Keratinocyte (primary cell): ENCODE measurements at regions not wholly inside any gene's neighbourhood (a gene's known extent, or its start where the extent isn't known, plus 50 kb on each side); places are given as distances from the start of the nearest gene placed in this dataset.

Experiments
- DNase-seq: peaks from one replicate; pipeline ENCODE4 v3.0.0-alpha.2; 2011; ENCODE audit warnings: low read depth, missing footprints, low spot score
- FAIRE-seq: peaks from 2 replicates; lab custom pipeline; 2011; peaks lifted over from hg19 to GRCh38; lab: Jason Lieb, UNC
- H2AFZ ChIP-seq: 2 replicates; pipeline ENCODE4 v1.6.0; 2012; ENCODE audit warnings: low read length, control low read depth, inconsistent platforms; ENCODE audit not compliant: control insufficient read depth
- H3K27ac ChIP-seq: 2 replicates; pipeline ENCODE4 v1.5.1; 2011; ENCODE audit warnings: low read length; ENCODE audit not compliant: control insufficient read depth, insufficient read depth
- H3K27me3 ChIP-seq: 3 replicates; pipeline ENCODE4 v1.6.0; 2011; ENCODE audit warnings: low read length; ENCODE audit not compliant: control insufficient read depth, insufficient read depth; ENCODE audit errors: extremely low read depth
- H3K36me3 ChIP-seq, 2 experiments: 2 replicates in 1 of 2; 3 replicates in 1 of 2; pipeline ENCODE4 v1.5.1; 2011; ENCODE audit warnings: low read length in 2 of 2, mild to moderate bottlenecking in 1 of 2; ENCODE audit not compliant: control insufficient read depth in 2 of 2, insufficient read depth in 2 of 2; ENCODE audit errors: extremely low read depth in 1 of 2
- H3K4me1 ChIP-seq: 3 replicates; pipeline ENCODE4 v1.5.1; 2011; ENCODE audit warnings: low read length; ENCODE audit not compliant: control insufficient read depth, insufficient read depth; ENCODE audit errors: extremely low read depth
- H3K4me2 ChIP-seq: 3 replicates; pipeline ENCODE4 v1.6.0; 2011; ENCODE audit warnings: low read depth, low read length; ENCODE audit not compliant: control insufficient read depth, insufficient read depth; ENCODE audit errors: extremely low read depth
- H3K4me3 ChIP-seq, 3 experiments: fragments of 200-600 bp in 1 of 3; sonication (generic) in 1 of 3; 2 replicates in 2 of 3; 3 replicates in 1 of 3; pipeline ENCODE4 v1.5.1; 2011 to 2016; ENCODE audit warnings: low read length in 3 of 3, mild to moderate bottlenecking in 3 of 3, control low read depth in 2 of 3, inconsistent platforms in 1 of 3, low read depth in 1 of 3, mixed read lengths in 1 of 3, mixed run types in 1 of 3, moderate library complexity in 1 of 3; ENCODE audit not compliant: control insufficient read depth in 2 of 3, insufficient read depth in 2 of 3; ENCODE audit errors: extremely low read depth in 1 of 3
- H3K79me2 ChIP-seq: 2 replicates; pipeline ENCODE4 v1.6.0; 2012; ENCODE audit warnings: low read length; ENCODE audit not compliant: control insufficient read depth, insufficient read depth
- H3K9ac ChIP-seq: 3 replicates; pipeline ENCODE4 v1.6.0; 2011; ENCODE audit warnings: low read length; ENCODE audit not compliant: control insufficient read depth, insufficient read depth; ENCODE audit errors: extremely low read depth
- H3K9me1 ChIP-seq: 3 replicates; pipeline ENCODE4 v1.6.0; 2011; ENCODE audit warnings: low read length; ENCODE audit not compliant: control insufficient read depth, insufficient read depth; ENCODE audit errors: extremely low read depth
- H3K9me3 ChIP-seq: 2 replicates; pipeline ENCODE4 v1.5.1; 2012; ENCODE audit warnings: low read depth, low read length; ENCODE audit not compliant: control insufficient read depth
- H4K20me1 ChIP-seq: 3 replicates; pipeline ENCODE4 v1.6.0; 2011; ENCODE audit warnings: low read length; ENCODE audit not compliant: control insufficient read depth, insufficient read depth; ENCODE audit errors: extremely low read depth
- CTCF ChIP-seq, 3 experiments: IDR thresholded peaks in 1 of 3; conservative IDR thresholded peaks in 1 of 3; optimal IDR thresholded peaks in 1 of 3; 2 replicates in 2 of 3; 3 replicates in 1 of 3; pipeline versions ENCODE3 to v1.5.1; 2011; ENCODE audit warnings: low read length in 3 of 3, mild to moderate bottlenecking in 3 of 3, moderate library complexity in 2 of 3, control low read depth in 1 of 3, inconsistent platforms in 1 of 3; ENCODE audit not compliant: insufficient read depth in 2 of 3; ENCODE audit errors: extremely low read depth in 1 of 3
- EZH2 ChIP-seq: IDR thresholded peaks from one replicate; pipeline ENCODE4 v1.6.1; 2012; ENCODE audit warnings: inconsistent platforms, mild to moderate bottlenecking, low read length, moderate library complexity
- dilution Hi-C: fragments of 300-500 bp; cut with MboI; formaldehyde crosslinking; loops from one replicate; pipeline ENCODE4 v1.7.0; 2020; ENCODE audit warnings: low sequenced_read_pairs; ENCODE audit not compliant: extremely low pct_ligation_motif_present

GRCh38 chr16:9612267-9612666 is 520.8 kb downstream of the HAPSTR1 start:
- dilution Hi-C loops = no loop called here
- Histone ChIP-seq H3K27me3 (no peaks in the 10 kb centered on the region), H3K9me1 (no peaks in the 10 kb centered on the region), H3K36me3 (no peaks in the 10 kb centered on the region), H3K27ac (no peak overlapping the region), H3K79me2 (no peaks in the 10 kb centered on the region), H3K9me3 (peaks cover 1% of the 10 kb centered on the region), H3K9ac (no peak overlapping the region), H4K20me1 (no peaks in the 10 kb centered on the region), H2AFZ (no peak overlapping the region), H3K4me2 (no peak overlapping the region), H3K4me3 (no peak overlapping the region), H3K4me1 (no peaks in the 10 kb centered on the region)
- FAIRE-seq = no peak
- TF ChIP-seq CTCF (optimal IDR thresholded peaks at IDR 0.05 in 1 of 3, IDR thresholded peaks at IDR 0.05 in 1 of 3, conservative IDR thresholded peaks at IDR 0.05 in 1 of 3; ENCODE audit: extremely low read depth in 1 of 3, insufficient read depth in 2 of 3, low read length in 3 of 3) (no peak), EZH2 (no peak)
- no peak for DNase-seq

GRCh38 chr16:9614389-9614788 is 522.9 kb downstream of the HAPSTR1 start:
- H4K20me1 ChIP-seq = no peaks in the 10 kb centered on the region
- H3K36me3 ChIP-seq = no peaks in the 10 kb centered on the region
- no peak overlapping the region for H3K4me3 ChIP-seq
- H3K4me1 ChIP-seq = no peaks in the 10 kb centered on the region
- no peak overlapping the region for H3K4me2 ChIP-seq
- H3K27ac ChIP-seq = no peak overlapping the region
- no peaks in the 10 kb centered on the region for H3K27me3 ChIP-seq
- DNase-seq = no peak
- TF ChIP-seq EZH2 (no peak), CTCF (optimal IDR thresholded peaks at IDR 0.05 in 1 of 3, IDR thresholded peaks at IDR 0.05 in 1 of 3, conservative IDR thresholded peaks at IDR 0.05 in 1 of 3; ENCODE audit: extremely low read depth in 1 of 3, insufficient read depth in 2 of 3, low read length in 3 of 3) (no peak)
- no peaks in the 10 kb centered on the region for H3K79me2 ChIP-seq
- H3K9me3 ChIP-seq = peaks cover 1% of the 10 kb centered on the region
- H3K9me1 ChIP-seq = no peaks in the 10 kb centered on the region
- H2AFZ ChIP-seq = no peak overlapping the region
- no peak for FAIRE-seq
- no peak overlapping the region for H3K9ac ChIP-seq
- dilution Hi-C loops = no loop called here
